ENCODE measurements at regions not wholly inside any gene's neighbourhood (a gene's known extent, or its start where the extent isn't known, plus 50 kb on each side); places are given as distances from the start of the nearest gene placed in this dataset.
"Not testable (repeated sequence)": the region's sequence is repeated elsewhere in the genome, so short reads cannot be mapped to it uniquely, and the experiment has no call there.

GRCh38 chr16:58999762-59000161 is 265.6 kb upstream of the GOT2 start:
- DNase-seq (ENCODE audit: low read depth), result no peak
- TF ChIP-seq, protein P1, sequence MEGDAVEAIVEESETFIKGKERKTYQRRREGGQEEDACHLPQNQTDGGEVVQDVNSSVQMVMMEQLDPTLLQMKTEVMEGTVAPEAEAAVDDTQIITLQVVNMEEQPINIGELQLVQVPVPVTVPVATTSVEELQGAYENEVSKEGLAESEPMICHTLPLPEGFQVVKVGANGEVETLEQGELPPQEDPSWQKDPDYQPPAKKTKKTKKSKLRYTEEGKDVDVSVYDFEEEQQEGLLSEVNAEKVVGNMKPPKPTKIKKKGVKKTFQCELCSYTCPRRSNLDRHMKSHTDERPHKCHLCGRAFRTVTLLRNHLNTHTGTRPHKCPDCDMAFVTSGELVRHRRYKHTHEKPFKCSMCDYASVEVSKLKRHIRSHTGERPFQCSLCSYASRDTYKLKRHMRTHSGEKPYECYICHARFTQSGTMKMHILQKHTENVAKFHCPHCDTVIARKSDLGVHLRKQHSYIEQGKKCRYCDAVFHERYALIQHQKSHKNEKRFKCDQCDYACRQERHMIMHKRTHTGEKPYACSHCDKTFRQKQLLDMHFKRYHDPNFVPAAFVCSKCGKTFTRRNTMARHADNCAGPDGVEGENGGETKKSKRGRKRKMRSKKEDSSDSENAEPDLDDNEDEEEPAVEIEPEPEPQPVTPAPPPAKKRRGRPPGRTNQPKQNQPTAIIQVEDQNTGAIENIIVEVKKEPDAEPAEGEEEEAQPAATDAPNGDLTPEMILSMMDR (conservative IDR thresholded peaks at IDR 0.05; ENCODE audit: control insufficient read depth, insufficient read depth, low read depth, low read length), result no peak
- H3K4me3 ChIP-seq (ENCODE audit: control insufficient read depth, low read depth, low read length), result no peak overlapping the region

DNA sequence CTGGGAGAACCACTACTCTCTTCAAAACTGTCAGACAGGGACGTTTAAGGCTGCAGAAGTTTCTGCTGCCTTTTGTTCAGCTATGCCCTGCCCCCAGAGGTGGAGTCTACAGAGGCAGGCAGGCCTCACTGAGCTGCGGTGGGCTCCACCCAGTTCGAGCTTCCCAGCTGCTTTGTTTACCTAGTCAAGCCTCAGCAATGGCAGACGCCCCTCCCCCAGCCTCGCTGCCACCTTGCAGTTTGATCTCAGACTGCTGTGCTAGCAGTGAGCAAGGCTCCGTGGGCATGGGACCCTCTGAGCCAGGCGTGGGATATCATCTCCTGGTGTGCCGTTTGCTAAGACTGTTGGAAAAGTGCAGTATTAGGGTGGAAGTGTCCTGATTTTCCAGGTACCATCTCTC is 258.6 kb upstream of the GOT2 start:
- not testable (repeated sequence) for H3K4me3 ChIP-seq (ENCODE audit: control insufficient read depth, low read depth, low read length); DNase-seq (ENCODE audit: low read depth)

DNA sequence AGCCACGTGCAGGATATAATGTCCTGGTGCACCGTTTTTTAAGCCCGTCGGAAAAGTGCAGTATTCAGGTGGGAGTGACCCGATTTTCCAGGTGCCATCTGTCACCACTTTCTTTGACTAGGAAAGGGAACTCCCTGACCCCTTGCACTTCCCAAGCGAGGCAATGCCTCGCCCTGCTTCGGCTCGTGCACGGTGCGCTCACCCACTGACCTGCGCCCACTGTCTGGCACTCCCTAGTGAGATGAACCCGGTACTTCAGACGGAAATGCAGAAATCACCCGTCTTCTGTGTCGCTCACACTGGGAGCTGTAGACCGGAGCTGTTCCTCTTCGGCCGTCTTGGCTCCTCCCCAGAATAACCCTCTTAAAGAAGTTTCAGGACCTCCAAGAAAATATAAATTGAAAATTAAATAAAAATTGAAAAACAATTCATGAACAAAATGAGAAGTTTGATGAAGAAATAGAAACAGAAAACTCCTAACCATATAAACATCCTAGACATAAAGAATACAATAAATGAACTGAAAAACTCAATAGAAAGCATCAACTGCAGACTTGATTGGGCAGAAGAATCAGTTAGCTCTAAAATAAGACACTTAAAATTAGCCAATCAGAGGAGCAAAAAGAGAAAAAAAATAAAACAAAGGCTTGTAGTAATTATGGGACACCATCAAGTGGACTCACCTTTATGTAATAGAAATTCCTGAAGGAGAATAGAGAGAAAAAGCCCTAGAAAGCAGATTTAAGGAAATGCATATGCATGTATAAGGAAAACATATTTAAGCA is 249.3 kb upstream of the GOT2 start:
- not testable (repeated sequence) for H3K4me3 ChIP-seq (ENCODE audit: control insufficient read depth, low read depth, low read length); DNase-seq (ENCODE audit: low read depth)

DNA sequence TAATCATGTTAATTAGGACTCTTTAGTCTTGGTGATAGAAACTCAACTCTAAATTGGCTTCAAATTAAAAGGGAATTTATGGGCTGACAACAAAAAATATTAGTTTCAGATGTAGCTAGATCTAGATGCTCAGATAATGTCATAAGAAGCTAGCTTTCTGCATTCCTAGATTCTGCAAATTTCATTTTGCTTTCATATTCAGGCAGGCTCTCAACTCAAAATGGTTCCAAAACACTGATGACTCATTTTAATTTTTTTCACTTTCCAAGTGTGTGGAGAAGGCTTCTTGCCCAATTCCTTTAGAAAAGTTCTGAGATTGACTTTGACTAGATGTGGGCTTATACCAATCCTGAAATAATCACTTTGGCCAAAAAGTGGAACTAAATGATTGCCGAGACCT is 236.7 kb upstream of the GOT2 start:
- DNase-seq (ENCODE audit: low read depth), result peak; percentile 25
- TF ChIP-seq, protein P1 (conservative IDR thresholded peaks at IDR 0.05; ENCODE audit: control insufficient read depth, insufficient read depth, low read depth, low read length), result no peak
- no peak overlapping the region for H3K4me3 ChIP-seq (ENCODE audit: control insufficient read depth, low read depth, low read length)

- no peak for DNase-seq (ENCODE audit: low read depth)
- H3K4me3 ChIP-seq (ENCODE audit: control insufficient read depth, low read depth, low read length), result no peak overlapping the region
- TF ChIP-seq, protein P1 (conservative IDR thresholded peaks at IDR 0.05; ENCODE audit: control insufficient read depth, insufficient read depth, low read depth, low read length), result no peak
These were observed 229.4 kb upstream of the GOT2 start for GRCh38 chr16:58963479-58963878.

GRCh38 chr16:58962811-58963210 is 228.7 kb upstream of the GOT2 start:
- TF ChIP-seq, protein P1 (conservative IDR thresholded peaks at IDR 0.05; ENCODE audit: control insufficient read depth, insufficient read depth, low read depth, low read length), result no peak
- no peak overlapping the region for H3K4me3 ChIP-seq (ENCODE audit: control insufficient read depth, low read depth, low read length)
- no peak for DNase-seq (ENCODE audit: low read depth)

DNA sequence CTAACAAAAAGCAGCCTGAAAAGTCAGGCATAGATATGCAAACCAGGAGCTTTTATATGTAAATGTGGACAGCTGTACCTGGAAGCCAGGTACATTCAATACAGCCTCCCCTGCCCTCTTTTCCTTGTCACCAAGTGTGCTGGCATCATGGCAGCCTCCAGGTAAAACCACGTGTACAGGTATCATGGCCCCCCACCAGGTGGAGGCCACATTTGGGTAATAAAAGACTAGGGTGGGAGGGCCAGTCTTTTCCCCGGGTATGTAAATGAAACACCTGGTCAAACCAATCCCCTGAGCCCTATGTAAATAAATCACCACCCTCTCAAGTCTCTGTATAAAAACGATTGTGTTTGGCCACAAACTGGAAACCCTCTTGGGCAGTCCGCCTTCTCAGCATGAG is 226.4 kb upstream of the GOT2 start:
- DNase-seq (ENCODE audit: low read depth), result no peak
- TF ChIP-seq, protein P1 (conservative IDR thresholded peaks at IDR 0.05; ENCODE audit: control insufficient read depth, insufficient read depth, low read depth, low read length), result no peak
- H3K4me3 ChIP-seq (ENCODE audit: control insufficient read depth, low read depth, low read length), result no peak overlapping the region

GRCh38 chr16:58960034-58960433 is 225.9 kb upstream of the GOT2 start:
- no peak overlapping the region for H3K4me3 ChIP-seq (ENCODE audit: control insufficient read depth, low read depth, low read length)
- TF ChIP-seq, protein P1 (conservative IDR thresholded peaks at IDR 0.05; ENCODE audit: control insufficient read depth, insufficient read depth, low read depth, low read length), result no peak
- DNase-seq (ENCODE audit: low read depth), result no peak
